SKM-1 (cell line): ENCODE measurements at regions not wholly inside any gene's neighbourhood (a gene's known extent, or its start where the extent isn't known, plus 50 kb on each side); places are given as distances from the start of the nearest gene placed in this dataset.
A peak's percentile ranks its signal among the peaks of the same experiment; 100 is the strongest.

Source experiments
- DNase-seq: peaks from one replicate; lab custom pipeline; 2025; ENCODE audit not compliant: unreplicated experiment; lab: John Stamatoyannopoulos, UW

DNA sequence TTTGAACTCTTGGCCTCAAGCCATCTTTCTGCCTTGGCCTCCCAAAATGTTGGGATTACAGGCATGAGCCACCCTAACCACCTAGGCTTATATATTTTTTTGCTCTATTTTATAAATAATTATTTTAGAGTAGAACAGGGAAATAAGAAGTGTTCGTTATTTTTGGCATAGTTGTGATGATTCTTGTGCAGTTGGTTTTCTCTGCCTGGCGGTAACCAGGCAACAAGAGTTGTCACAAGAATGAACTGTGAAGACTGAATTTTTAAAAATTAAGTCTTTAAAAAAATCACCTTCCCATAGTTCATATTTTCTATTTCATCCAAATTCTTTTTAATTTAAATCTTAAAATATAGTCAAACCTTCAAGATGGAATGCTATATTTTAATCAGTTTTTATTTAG lies 310.2 kb downstream of the ARL6IP6 start:
- no peak for DNase-seq

DNA sequence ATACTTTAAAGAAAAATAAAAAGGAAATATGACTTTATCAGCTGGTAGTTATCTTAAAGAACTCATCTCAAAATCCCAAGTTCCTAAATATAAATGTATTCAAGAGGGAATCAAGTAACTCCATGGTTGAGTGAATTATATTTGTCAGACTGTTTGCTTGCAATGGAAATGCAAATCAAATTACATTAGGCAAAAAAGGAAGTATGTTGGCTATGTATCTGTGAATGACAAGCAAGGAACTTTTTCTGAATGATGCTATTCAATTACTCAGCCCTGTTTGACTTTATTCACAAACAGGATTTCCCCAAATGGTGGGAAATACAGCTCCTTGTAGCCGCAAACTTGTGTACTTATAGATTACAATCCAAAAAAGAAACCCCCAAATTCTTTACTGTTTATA lies 309.1 kb downstream of the ARL6IP6 start:
- no peak for DNase-seq

GRCh38 chr2:153020201-153020600 lies 301.8 kb downstream of the ARL6IP6 start:
- no peak for DNase-seq

GRCh38 chr2:153005071-153005730 lies 286.8 kb downstream of the ARL6IP6 start:
- no peak for DNase-seq

- no peak for DNase-seq
These were observed 286.2 kb downstream of the ARL6IP6 start for GRCh38 chr2:153004627-153005026.

- DNase-seq, result no peak
These were observed 255.7 kb downstream of the ARL6IP6 start for GRCh38 chr2:152974146-152974545.

- DNase-seq, result no peak
These were observed 253.3 kb downstream of the ARL6IP6 start for GRCh38 chr2:152971685-152972084.

- DNase-seq, result no peak
These were observed 244.0 kb downstream of the ARL6IP6 start for GRCh38 chr2:152962446-152962845.

GRCh38 chr2:152961351-152961750 lies 242.9 kb downstream of the ARL6IP6 start:
- no peak for DNase-seq

DNA sequence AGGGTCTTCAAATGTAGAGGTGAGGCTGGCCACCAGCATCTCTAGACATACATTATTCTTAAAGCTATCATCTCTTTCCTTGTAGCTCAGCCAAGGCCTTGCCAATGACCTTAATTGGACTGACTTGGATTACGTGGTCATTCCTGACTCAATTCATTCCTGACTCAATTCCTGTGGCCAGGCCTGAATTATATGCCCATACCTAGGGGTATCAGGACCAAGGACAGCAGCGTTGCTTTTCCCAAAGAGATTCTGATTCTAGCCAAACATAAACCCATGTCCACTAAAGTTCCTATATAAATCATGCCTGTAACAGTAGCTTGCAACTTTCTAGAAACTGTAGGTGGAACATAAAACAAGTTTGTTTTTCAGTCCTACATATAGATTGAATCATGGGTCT lies 231.7 kb downstream of the ARL6IP6 start:
- DNase-seq, result no peak

- DNase-seq, result no peak
These were observed 225.7 kb downstream of the ARL6IP6 start for GRCh38 chr2:152944099-152944498.

GRCh38 chr2:152942940-152943440 lies 224.6 kb downstream of the ARL6IP6 start:
- no peak for DNase-seq

- DNase-seq, result no peak
These were observed 212.1 kb downstream of the ARL6IP6 start for GRCh38 chr2:152930501-152930900.

- DNase-seq, result no peak
These were observed 211.2 kb downstream of the ARL6IP6 start for GRCh38 chr2:152929628-152930027.

GRCh38 chr2:152925547-152926448 lies 207.4 kb downstream of the ARL6IP6 start:
- DNase-seq, result peak; percentile 68

DNA sequence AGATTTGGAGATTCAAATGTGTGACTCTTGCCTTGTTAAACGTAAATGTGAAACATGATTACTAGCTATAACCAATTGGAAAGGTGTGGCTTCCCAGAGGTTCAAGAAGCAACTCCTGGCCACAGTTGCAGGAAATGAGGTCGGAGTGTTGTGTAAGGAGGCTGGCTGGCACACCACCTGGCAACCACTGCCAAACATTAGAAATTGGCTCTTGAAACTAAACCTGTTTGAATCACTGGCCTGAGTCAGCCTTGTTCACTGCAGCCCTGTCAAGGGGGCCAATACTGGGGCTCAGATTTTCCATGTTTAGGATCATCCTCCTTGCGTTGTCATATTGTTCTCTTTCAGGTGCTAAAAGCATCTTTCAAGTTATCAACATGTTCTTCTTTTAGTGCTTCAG lies 206.3 kb downstream of the ARL6IP6 start:
- no peak for DNase-seq

DNA sequence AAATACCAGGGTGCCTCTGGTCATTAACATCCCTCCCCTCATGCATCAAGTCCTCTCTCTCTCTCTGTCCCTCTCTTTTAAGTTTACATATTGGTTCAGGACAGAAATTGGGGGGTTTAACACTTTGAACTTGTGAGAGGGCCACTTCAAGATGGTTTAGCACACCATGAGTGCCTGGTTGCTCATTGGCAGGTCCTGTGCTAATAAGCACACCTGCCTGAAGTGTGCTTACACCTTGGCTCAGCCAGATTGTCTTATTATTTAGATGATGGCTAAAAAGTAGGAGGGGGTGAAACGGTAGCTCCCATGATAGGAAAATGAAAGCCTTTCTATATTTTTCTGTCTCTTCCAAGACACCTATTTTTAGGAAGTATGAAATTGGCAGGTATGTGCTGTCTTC lies 205.8 kb downstream of the ARL6IP6 start:
- DNase-seq, result no peak

GRCh38 chr2:152920846-152921245 lies 202.4 kb downstream of the ARL6IP6 start:
- no peak for DNase-seq

DNA sequence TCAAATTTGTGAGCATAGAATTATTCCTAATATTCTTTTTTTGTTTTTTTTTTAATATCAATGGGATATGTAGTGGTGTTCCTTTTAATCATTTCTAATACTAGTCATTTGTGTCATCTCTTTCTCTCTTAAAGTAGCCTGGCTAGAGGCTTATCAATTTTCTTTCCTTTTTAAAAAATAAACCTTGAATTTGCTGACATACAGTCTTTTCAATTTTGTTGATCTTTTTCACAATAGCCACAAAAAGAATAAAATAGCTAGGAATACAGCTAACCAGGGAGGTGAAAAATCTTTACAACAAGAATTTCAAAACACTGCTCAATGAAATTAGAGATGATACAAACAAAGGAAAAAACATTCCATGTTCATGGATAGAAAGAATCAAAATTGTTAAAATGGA lies 192.6 kb downstream of the ARL6IP6 start:
- no peak for DNase-seq

DNA sequence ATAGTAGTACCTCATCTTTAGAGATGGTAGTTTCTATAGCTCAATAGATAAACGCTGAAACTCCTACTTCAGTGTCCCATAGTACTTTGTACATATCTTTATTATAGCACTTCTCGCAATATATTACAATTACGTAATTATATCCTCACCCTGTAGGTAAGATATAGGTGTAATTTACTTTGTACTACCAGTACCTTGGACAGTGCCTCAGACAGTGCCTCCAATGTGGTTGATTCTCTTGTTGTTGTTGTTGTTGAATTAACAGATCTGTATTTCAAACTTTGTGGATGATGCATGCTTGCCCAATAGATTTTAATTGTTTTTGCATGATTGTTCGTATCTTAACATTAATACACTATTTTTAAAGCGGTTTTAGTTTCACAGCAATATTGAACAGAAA lies 188.6 kb downstream of the ARL6IP6 start:
- no peak for DNase-seq

- no peak for DNase-seq
These were observed 175.6 kb downstream of the ARL6IP6 start for GRCh38 chr2:152894051-152894450.

GRCh38 chr2:152890736-152891135 lies 172.3 kb downstream of the ARL6IP6 start:
- no peak for DNase-seq
